ENCODE measurements at regions not wholly inside any gene's neighbourhood (a gene's known extent, or its start where the extent isn't known, plus 50 kb on each side); places are given as distances from the start of the nearest gene placed in this dataset.

DNA sequence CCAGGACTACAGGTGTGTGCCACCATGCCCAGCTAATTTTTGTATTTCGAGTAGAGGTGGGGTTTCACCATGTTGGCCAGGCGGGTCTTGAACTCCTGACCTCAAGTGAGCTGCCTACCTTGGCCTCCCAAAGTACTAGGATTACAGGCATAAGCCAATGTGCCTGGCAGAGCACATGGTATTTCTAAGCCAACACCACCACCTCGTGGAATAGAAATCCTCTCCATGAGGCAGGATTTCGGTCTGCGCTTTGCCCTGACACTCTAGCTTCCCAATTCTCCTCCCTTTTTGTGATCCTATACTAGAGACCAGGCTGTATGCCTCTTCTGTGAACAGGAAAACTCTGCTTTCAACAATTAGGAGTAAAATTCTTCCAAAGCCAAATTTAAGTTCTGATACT, 372.2 kb downstream of the VGLL3 start:
- H3K9me3 Mint-ChIP-seq = peaks cover 29% of the 10 kb centered on the region
- no peaks in the 10 kb centered on the region; the same call in 1 of the 2 replicates for H3K27me3 Mint-ChIP-seq (ENCODE audit: insufficient read depth)
- no peak overlapping the region for H3K27ac Mint-ChIP-seq
- no peak overlapping the region for H3K4me3 Mint-ChIP-seq
- TF ChIP-seq, protein P1, sequence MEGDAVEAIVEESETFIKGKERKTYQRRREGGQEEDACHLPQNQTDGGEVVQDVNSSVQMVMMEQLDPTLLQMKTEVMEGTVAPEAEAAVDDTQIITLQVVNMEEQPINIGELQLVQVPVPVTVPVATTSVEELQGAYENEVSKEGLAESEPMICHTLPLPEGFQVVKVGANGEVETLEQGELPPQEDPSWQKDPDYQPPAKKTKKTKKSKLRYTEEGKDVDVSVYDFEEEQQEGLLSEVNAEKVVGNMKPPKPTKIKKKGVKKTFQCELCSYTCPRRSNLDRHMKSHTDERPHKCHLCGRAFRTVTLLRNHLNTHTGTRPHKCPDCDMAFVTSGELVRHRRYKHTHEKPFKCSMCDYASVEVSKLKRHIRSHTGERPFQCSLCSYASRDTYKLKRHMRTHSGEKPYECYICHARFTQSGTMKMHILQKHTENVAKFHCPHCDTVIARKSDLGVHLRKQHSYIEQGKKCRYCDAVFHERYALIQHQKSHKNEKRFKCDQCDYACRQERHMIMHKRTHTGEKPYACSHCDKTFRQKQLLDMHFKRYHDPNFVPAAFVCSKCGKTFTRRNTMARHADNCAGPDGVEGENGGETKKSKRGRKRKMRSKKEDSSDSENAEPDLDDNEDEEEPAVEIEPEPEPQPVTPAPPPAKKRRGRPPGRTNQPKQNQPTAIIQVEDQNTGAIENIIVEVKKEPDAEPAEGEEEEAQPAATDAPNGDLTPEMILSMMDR (IDR thresholded peaks at IDR 0.05) = no peak
- H3K36me3 Mint-ChIP-seq (ENCODE audit: low read depth) = no peaks in the 10 kb centered on the region
- no peak for DNase-seq
- H3K4me1 Mint-ChIP-seq (ENCODE audit: low read depth) = no peaks in the 10 kb centered on the region

DNA sequence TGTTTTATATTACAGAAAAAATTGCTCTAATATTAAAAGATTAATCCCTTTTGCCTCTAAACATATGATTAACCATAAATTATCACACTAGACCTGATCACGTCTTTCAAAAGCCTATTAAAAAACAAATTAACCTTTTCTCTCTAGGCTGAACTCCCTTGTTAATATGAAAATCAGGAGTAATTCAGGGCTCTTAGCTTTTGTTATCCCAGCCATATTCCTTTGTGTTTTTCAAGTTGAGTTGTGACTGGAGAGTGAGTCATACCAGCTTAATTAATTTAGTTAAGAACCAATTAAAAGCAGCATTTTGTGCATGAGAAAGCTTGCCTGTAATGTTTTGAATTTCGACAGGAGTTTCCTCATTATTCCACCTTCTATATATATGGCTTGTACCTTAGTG, 385.8 kb downstream of the VGLL3 start:
- Mint-ChIP-seq H3K36me3 (ENCODE audit: low read depth) (no peaks in the 10 kb centered on the region), H3K27me3 (ENCODE audit: insufficient read depth) (no peaks in the 10 kb centered on the region), H3K4me3 (no peak overlapping the region), H3K9me3 (peaks cover 19% of the 10 kb centered on the region), H3K4me1 (ENCODE audit: low read depth) (no peaks in the 10 kb centered on the region), H3K27ac (no peak overlapping the region)
- no peak for DNase-seq
- TF ChIP-seq, protein P1 (IDR thresholded peaks at IDR 0.05) = no peak

DNA sequence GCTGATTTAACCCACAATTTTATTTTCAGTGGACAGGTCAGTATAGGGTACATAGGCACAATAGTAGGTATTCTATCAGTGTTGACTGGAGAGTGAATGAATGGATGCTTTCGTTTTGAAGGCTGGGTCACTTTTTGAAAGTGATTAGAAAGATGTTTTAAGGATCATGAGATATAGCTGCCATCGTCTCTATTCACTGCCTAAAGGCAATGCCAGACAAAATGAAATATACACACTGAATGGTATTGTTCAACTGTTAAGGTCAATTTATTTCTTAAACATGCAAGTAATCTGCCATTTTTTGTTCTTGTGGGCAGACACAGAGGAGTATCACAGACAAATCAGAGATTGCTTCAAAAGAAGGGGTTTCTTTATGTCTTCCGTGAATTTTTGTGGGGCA, 395.3 kb downstream of the VGLL3 start:
- Mint-ChIP-seq H3K9me3 (peaks cover 10% of the 10 kb centered on the region; the same call in 1 of the 2 replicates), H3K27me3 (ENCODE audit: insufficient read depth) (no peaks in the 10 kb centered on the region), H3K4me3 (no peak overlapping the region), H3K36me3 (ENCODE audit: low read depth) (no peaks in the 10 kb centered on the region), H3K27ac (no peak overlapping the region), H3K4me1 (ENCODE audit: low read depth) (no peaks in the 10 kb centered on the region)
- no peak for DNase-seq
- TF ChIP-seq, protein P1 (IDR thresholded peaks at IDR 0.05) = no peak

DNA sequence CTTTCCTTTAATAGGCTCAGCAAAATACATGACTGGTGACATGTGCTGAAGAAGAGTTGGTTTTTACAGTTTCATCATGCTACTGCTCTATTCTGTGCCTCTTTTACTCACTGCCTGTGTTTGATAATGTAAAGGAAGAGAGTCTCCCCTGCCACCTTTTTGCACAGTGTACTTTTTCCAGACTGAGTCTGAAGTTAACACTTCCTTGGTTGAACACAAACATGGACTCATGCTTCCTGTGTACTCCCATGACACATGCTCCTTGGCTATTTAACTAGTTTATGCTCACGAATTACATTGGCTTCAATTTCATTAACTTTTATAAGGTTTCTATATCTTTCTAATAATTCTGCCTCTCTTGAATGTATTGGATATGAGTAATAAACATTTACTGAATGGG, 396.1 kb downstream of the VGLL3 start:
- H3K27me3 Mint-ChIP-seq (ENCODE audit: insufficient read depth) = no peaks in the 10 kb centered on the region
- H3K4me3 Mint-ChIP-seq = no peak overlapping the region
- no peaks in the 10 kb centered on the region for H3K36me3 Mint-ChIP-seq (ENCODE audit: low read depth)
- H3K27ac Mint-ChIP-seq = no peak overlapping the region
- TF ChIP-seq, protein P1 (IDR thresholded peaks at IDR 0.05) = no peak
- no peaks in the 10 kb centered on the region for H3K4me1 Mint-ChIP-seq (ENCODE audit: low read depth)
- H3K9me3 Mint-ChIP-seq = 0 out of 2 replicates have a peak, but pooled peaks cover 10% of the 10 kb centered on the region
- no peak for DNase-seq

DNA sequence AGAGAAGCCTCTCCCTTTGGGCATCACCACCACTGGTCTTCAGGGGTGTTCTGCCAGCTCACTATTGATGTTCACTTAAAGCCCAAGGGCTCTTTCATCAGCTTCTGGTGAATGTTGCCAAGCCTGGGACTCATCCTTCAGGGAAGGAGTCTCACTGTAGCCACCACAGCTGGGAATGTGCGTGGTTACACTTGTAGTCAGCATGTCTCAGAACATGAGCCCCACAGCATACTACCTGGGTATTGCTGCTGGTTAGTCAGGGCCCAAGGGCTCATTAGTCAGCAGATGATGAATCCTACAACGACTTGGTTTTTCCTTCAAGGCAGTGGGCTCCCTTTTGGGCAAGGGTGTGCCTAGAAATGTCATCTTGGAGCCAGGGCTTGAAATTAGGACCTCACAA, 412.9 kb downstream of the VGLL3 start:
- no peaks in the 10 kb centered on the region for H3K36me3 Mint-ChIP-seq (ENCODE audit: low read depth)
- H3K4me3 Mint-ChIP-seq = no peak overlapping the region
- TF ChIP-seq, protein P1 (IDR thresholded peaks at IDR 0.05) = no peak
- peaks cover 51% of the 10 kb centered on the region for H3K9me3 Mint-ChIP-seq
- H3K4me1 Mint-ChIP-seq (ENCODE audit: low read depth) = no peaks in the 10 kb centered on the region
- DNase-seq = no peak
- no peak overlapping the region for H3K27ac Mint-ChIP-seq
- H3K27me3 Mint-ChIP-seq (ENCODE audit: insufficient read depth) = no peaks in the 10 kb centered on the region

DNA sequence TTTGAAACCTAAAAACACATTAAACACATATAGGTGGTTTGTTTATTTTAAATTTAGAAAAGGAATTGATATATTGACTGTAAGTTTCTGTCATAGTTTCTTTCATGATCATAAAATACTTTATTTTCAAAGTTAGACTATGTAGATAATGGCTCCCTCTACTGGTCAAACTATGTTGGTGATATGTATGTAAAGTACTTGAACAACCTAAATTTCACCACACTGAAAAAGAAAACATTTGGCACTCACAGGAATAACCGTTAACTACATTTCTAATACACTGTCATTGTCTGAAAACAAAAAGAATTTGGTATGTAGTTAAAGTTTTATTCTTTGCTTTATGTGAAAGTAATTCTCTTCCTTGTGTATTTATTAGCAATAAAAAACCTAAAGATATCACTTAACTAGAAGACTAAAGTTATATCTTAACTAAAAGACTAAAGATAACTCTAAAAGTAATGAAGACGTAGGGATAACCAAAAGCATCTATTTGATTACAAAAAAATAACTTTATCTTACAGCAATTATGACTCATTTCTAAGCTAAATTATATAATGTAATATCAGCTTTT, 427.5 kb downstream of the VGLL3 start:
- Mint-ChIP-seq H3K27ac (no peak overlapping the region), H3K36me3 (ENCODE audit: low read depth) (no peaks in the 10 kb centered on the region), H3K9me3 (no peaks in the 10 kb centered on the region), H3K4me1 (ENCODE audit: low read depth) (no peaks in the 10 kb centered on the region), H3K27me3 (ENCODE audit: insufficient read depth) (no peaks in the 10 kb centered on the region), H3K4me3 (no peak overlapping the region)
- TF ChIP-seq, protein P1 (IDR thresholded peaks at IDR 0.05) = peak; percentile 90
- DNase-seq = peak; percentile 23

Data from HFFc6 (cell line).